Lung (tissue), 11 donors: ENCODE measurements at regions not wholly inside any gene's neighbourhood (a gene's known extent, or its start where the extent isn't known, plus 50 kb on each side); places are given as distances from the start of the nearest gene placed in this dataset.

Experiments
- ATAC-seq: fragments of 200-7000 bp; cut with Tn5 transposase; one replicate; pipeline ENCODE4 v1.9.1; 2020; ENCODE audit warnings: moderate number of reproducible peaks; ENCODE audit not compliant: insufficient read depth, low FRiP score
- DNase-seq, 3 donors: peaks; one replicate each; pipeline ENCODE4 v3.0.0-alpha.2; 2013 to 2017
- H3K27ac ChIP-seq, 2 donors: one replicate each; pipeline ENCODE4 v1.5.1; 2013; ENCODE audit warnings: mild to moderate bottlenecking in 2 of 2, moderate library complexity in 2 of 2, control low read depth in 1 of 2, inconsistent platforms in 1 of 2, low read depth in 1 of 2, low read length in 1 of 2
- H3K27me3 ChIP-seq, 3 donors: one replicate each; pipeline ENCODE4 v1.5.1; 2013; ENCODE audit warnings: low read length in 2 of 3; ENCODE audit not compliant: control insufficient read depth in 3 of 3, insufficient read depth in 3 of 3
- H3K36me3 ChIP-seq, 4 donors: one replicate each; pipeline ENCODE4 v1.5.1; 2013; ENCODE audit warnings: low read length in 4 of 4, mild to moderate bottlenecking in 1 of 4, moderate library complexity in 1 of 4; ENCODE audit not compliant: control insufficient read depth in 4 of 4, insufficient read depth in 4 of 4
- H3K4me1 ChIP-seq, 5 donors: one replicate each; pipeline ENCODE4 v1.5.1; 2013; ENCODE audit warnings: low read length in 5 of 5, mild to moderate bottlenecking in 2 of 5, moderate library complexity in 1 of 5; ENCODE audit not compliant: control insufficient read depth in 5 of 5, insufficient read depth in 5 of 5
- H3K4me3 ChIP-seq: one replicate; pipeline ENCODE4 v1.5.1; 2013; ENCODE audit warnings: mild to moderate bottlenecking, control low read depth, moderate library complexity
- H3K9ac ChIP-seq, 2 donors: one replicate each; pipeline ENCODE4 v1.5.1; 2013; ENCODE audit warnings: low read length in 2 of 2, control low read depth in 1 of 2; ENCODE audit not compliant: insufficient read depth in 1 of 2
- H3K9me3 ChIP-seq, 4 donors: one replicate each; pipeline ENCODE4 v1.5.1; 2013; ENCODE audit warnings: low read length in 3 of 4, mild to moderate bottlenecking in 1 of 4, moderate library complexity in 1 of 4; ENCODE audit not compliant: control insufficient read depth in 4 of 4, insufficient read depth in 3 of 4
- CTCF ChIP-seq: IDR thresholded peaks from 2 replicates; pipeline ENCODE4 v1.5.1; 2012; ENCODE audit warnings: mild to moderate bottlenecking; ENCODE audit errors: control extremely low read depth, extremely low read depth
- WGBS, 2 donors: extraction: QIAGEN DNeasy Blood & Tissue Kit; methylation state at CpG; one replicate each; pipeline ENCODE4 v1.1.7; 2013; 5-methylcytosine and 5-hydroxymethylcytosine counted together
- donor health status: control.
- donor health status: control.
- donor health status: Bipolar disorder and iron deficiency.
- donor health status: healthy.
- donor health status: DM: yes; HTN: yes; CAD: no.

- WGBS, 2 donors, result 58 to 72% methylated on average over 3 of the region's 3 CpGs
- Histone ChIP-seq H3K9ac (no peak overlapping the region), H3K36me3 (no peaks in the 10 kb centered on the region), H3K9me3 (peaks cover 0 to 5% (median 0%) of the 10 kb centered on the region in 4 donors), H3K4me3 (no peak overlapping the region), H3K27ac (no peak overlapping the region), H3K4me1 (no peaks in the 10 kb centered on the region), H3K27me3 (no peaks in the 10 kb centered on the region)
- no peak for ATAC-seq
- no peak for TF ChIP-seq CTCF
- no peak for DNase-seq
These were observed 361.2 kb downstream of the DIPK2A start for GRCh38 chr3:144332868-144333267.

DNA sequence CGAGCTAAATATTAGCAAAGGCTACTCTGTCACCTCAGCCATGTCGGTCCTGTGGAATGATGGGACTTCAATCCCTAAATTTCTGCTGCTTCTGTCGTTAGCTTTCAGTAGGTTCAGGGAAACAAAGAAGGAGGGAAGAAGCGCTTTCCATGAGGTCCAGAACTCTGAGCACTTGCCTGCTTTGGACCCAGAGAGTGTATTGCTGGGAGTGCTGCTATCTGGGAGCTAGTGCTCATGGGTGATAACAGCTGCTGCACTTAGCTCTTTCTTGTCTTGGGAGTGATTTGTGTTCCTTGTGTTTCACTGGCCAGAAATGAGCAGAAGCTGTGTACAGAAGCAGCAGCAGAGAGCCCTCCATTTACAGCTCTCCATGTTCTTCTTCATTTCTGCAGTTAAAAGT is 369.8 kb downstream of the DIPK2A start:
- Histone ChIP-seq H3K9ac (no peak overlapping the region), H3K27ac (no peak overlapping the region), H3K9me3 (no peaks in the 10 kb centered on the region), H3K4me3 (no peak overlapping the region), H3K4me1 (peaks cover 0 to 13% (median 0%) of the 10 kb centered on the region in 5 donors), H3K36me3 (no peaks in the 10 kb centered on the region), H3K27me3 (no peaks in the 10 kb centered on the region)
- peak in 2 of 3 donors; percentile 9 to 42 for DNase-seq
- TF ChIP-seq CTCF, result no peak
- WGBS, 2 donors, result 69 to 83% methylated on average over 4 of the region's 4 CpGs
- no peak for ATAC-seq

GRCh38 chr3:144343343-144343742 is 371.7 kb downstream of the DIPK2A start:
- H3K27me3 ChIP-seq, result no peaks in the 10 kb centered on the region
- no peak overlapping the region for H3K9ac ChIP-seq
- peaks cover 0 to 13% (median 0%) of the 10 kb centered on the region in 5 donors for H3K4me1 ChIP-seq
- no peak for TF ChIP-seq CTCF
- H3K27ac ChIP-seq, result no peak overlapping the region
- H3K36me3 ChIP-seq, result no peaks in the 10 kb centered on the region
- 95% methylated on average over 9 of the region's 9 CpGs for WGBS, 2 donors
- DNase-seq (no peak), ATAC-seq (no peak)
- H3K9me3 ChIP-seq, result no peaks in the 10 kb centered on the region
- no peak overlapping the region for H3K4me3 ChIP-seq

DNA sequence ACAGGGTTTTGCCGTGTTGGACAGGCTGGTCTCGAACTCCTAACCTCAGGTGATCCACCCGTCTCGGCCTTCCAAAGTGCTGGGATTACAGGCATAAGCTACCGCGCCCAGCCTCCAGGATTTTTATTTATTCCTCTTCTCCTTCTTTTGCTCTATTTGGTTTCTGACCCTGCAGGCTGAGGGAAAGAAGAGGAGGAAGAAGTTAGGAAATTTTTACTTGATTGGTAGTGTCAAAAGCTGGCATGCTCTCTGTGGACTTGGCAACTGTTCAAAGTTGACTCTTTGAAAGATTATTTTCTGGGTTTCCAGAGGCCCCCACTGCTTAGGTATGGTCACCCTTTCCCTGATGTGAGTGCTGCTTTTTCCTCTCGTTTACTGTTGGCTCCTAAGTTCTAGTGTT is 372.2 kb downstream of the DIPK2A start:
- H3K27ac ChIP-seq, result no peak overlapping the region
- H3K4me3 ChIP-seq, result no peak overlapping the region
- no peak for ATAC-seq
- WGBS, 2 donors, result 85 to 93% methylated on average over 7 of the region's 7 CpGs
- peaks cover 0 to 13% (median 0%) of the 10 kb centered on the region in 5 donors for H3K4me1 ChIP-seq
- DNase-seq, result no peak
- no peak overlapping the region for H3K9ac ChIP-seq
- H3K9me3 ChIP-seq, result no peaks in the 10 kb centered on the region
- TF ChIP-seq CTCF, result no peak
- H3K36me3 ChIP-seq, result no peaks in the 10 kb centered on the region
- no peaks in the 10 kb centered on the region for H3K27me3 ChIP-seq
